Skin epidermis (tissue), 12 donors: ENCODE measurements at regions not wholly inside any gene's neighbourhood (a gene's known extent, or its start where the extent isn't known, plus 50 kb on each side); places are given as distances from the start of the nearest gene placed in this dataset.
"Not testable (repeated sequence)": the region's sequence is repeated elsewhere in the genome, so short reads cannot be mapped to it uniquely, and the experiment has no call there.

Experiments used
- H3K27ac ChIP-seq, 21 experiments: fragments of 200-600 bp; sonication (generic) in 11 of 21; one replicate each; pipeline ENCODE4 v1.5.0; 2020; ENCODE audit warnings: mild to moderate bottlenecking in 3 of 21, inconsistent platforms in 2 of 21, moderate library complexity in 2 of 21
- H3K4me3 ChIP-seq, 7 experiments: fragments of 200-600 bp; sonication (generic) in 2 of 7; one replicate each; pipeline ENCODE4 v1.5.0; 2020; ENCODE audit warnings: inconsistent platforms in 2 of 7, mild to moderate bottlenecking in 2 of 7, moderate library complexity in 1 of 7

DNA sequence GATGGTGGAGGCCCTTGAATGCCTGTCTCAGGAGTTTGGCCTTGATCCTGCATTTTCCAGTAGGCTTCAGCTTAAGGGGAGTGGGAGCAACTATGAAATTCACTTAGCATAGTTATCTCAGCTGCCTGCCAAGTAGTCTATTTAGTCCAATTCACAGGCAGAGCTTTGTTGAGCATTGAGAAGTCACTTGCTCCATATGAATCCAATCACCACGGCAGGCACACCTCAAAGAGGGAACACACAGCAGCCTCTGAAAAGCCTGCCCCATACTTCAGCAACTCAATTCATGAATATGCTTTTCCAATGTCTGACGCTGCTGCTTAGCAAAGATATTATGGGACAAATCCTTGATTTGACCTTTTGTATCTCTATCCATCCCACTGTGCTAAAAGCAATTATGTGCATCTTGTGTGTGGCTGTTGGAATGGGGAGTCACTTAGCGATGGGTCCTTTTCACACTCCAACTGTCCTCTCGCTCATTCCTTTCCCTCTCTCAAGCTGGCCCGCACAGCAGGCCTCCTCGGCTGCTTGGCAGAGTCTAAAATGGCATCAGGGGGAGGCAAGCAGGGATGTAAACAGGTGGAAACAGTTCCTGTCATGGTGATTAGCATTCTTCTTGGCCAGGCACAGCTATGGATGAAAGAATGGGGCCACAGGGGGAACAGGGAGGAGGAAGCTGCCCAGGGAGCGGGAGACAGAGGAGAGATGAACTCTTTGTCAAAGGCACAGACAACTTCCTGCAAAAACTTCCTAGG lies 56.0 kb upstream of the LRPPRC start:
- no peak overlapping the region for H3K27ac ChIP-seq
- no peak overlapping the region for H3K4me3 ChIP-seq

DNA sequence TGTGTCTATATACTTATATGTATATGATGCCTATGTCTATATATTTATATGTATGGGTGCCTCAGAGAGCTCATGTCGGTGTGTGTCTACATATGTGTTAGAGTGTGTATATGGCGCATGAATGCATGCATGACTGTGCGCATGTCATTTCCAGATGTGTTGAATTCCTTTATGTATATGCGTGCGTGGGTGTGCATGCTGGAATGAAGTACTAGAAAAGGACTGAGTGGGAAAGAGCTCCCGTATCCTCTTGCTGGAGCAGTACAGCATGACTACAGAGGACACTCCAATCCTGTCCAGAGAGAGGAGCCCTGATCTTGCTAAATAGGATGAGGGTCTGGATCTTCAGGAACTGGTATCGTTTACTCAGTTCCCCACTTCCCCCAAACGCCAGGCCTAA lies 56.8 kb upstream of the LRPPRC start:
- H3K27ac ChIP-seq, result no peak overlapping the region
- H3K4me3 ChIP-seq, result no peak overlapping the region

DNA sequence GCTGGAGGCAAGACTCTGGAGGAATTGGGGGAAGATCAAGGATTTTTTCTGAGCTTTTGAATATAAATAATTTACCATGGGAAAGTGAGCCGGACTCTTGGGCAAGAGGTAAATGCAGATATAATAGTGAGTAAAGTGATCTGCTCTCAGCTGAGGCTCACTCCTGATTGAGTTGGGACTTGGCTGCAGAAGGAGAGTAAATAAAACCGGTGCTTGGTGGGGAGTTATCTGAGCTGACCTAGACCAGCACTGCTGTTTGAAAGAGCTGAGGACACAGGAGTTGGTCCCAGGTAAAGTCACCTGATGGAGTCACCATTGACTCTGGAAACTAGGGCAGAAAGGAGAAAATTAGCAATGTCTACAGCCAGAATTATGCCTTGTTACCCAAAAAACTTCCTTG lies 57.3 kb upstream of the LRPPRC start:
- Histone ChIP-seq H3K27ac (no peak overlapping the region), H3K4me3 (no peak overlapping the region)

DNA sequence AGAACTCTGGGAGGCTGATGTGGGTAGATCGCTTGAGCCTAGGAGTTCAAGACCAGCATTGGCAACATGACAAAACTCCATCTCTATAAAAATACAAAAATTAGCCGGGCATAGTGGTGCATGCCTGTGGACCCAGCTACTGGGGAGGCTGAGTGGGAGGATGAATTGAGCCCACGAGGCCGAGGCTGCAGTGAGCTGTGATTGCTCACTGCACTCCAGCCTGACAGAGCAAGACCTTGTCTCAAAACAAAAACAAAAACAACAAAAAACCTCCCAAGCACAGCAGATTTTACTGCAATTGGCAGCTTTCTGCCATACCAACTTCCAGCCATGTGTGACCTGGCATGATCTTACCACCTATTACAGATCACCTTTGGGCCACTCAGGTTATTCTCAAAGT lies 57.7 kb upstream of the LRPPRC start:
- H3K27ac ChIP-seq, result no peak overlapping the region
- H3K4me3 ChIP-seq, result no peak overlapping the region

DNA sequence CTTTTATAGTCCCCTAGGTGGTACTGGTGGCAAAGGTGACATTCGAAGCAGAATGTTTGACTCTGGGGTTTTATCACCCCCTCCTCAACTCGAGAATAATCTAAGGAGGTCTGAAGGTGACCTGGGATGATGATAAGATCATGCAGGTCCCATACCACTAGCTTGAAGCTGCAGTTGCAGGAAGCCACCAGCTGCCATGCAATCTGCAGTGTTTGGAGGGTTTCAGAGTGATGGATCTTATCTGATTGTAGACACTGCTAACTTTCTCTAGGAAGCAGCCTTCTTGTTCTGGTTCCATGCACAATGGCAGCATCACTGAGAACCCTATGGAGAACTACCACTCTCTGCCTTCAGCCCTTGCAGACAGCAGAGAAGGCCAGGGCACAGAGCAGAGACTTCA lies 59.4 kb upstream of the LRPPRC start:
- no peak overlapping the region for H3K27ac ChIP-seq
- H3K4me3 ChIP-seq, result no peak overlapping the region

DNA sequence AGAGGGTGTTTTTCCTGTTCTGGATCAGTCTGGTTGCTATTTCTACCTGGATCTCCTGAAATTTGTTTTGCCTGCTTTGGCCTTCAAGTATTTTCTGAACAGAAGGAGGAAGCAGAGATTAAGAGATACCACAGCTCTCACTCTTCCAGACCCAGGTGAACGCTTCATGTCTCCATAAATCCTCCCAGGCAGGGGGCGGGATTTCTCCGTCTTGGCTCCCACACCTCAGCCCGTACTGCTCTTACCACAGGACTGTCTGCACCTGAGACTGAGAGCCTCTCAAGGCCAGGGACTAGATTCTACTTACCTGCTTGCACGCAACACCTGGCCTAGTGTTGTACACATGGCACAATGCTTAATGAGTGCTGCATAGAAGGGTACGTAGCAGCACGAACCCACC lies 59.9 kb upstream of the LRPPRC start:
- Histone ChIP-seq H3K4me3 (no peak overlapping the region), H3K27ac (no peak overlapping the region)

DNA sequence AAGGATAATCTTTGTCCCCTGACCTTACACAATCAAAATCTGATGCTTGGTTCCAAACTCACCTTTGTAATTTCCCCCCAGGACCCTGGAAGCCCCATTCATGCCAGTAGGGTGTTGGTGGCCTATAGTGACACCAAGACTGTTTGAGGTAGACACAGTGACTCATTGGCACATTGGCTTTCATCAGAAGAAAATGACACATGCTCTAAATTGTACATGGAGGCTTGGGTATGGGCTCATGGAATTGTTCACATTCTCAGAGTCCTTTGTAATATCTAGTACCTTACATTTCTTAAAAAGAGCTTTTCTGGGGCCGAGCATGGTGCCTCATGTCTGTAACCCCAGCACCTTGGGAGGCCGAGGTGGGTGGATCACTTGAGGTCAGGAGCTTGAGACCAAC lies 61.2 kb upstream of the LRPPRC start:
- no peak overlapping the region for H3K27ac ChIP-seq

DNA sequence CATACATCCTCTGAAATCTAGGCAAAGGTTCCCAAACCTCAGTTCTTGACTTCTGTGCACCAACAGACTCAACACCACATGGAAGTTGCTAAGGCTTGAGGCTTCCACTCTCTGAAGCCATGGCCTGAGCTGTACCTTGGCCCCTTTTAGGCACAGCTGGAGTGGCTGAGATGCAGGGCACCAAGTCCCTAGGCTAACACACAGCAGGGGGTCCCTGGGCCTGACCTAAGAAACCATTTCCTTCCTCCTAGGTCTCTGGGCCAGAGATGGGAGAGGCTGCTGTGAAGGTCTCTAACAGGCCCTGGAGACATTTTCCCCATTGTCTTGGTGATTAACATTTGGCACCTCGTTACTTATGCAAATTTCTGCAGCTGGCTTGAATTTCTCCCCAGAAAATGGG lies 64.5 kb upstream of the LRPPRC start:
- H3K27ac ChIP-seq, H3K4me3 ChIP-seq: not testable (repeated sequence)

More for the DNA sequence above, 61.2 kb upstream of the LRPPRC start:
- H3K4me3 ChIP-seq, result no peak overlapping the region

DNA sequence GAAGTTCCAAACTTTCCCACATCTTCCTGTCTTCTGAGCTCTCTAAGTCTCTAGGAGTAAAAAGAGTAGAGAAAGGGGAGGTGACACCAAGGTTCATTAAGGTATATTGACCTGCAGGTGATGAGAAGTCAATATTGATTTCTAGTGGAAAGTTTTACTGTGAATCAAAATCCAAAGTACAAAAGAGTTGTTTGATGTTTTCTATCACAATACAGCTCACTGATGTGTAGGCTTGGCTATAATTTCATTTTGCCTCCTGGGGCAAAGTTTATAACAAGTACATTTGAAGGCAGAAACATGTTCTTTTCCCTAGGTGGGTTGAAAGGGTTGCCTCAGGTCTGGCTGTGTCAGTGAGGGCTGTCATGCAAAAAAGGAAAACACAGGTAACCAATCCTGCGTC lies 65.2 kb upstream of the LRPPRC start:
- no peak overlapping the region for H3K27ac ChIP-seq
- H3K4me3 ChIP-seq, result no peak overlapping the region

DNA sequence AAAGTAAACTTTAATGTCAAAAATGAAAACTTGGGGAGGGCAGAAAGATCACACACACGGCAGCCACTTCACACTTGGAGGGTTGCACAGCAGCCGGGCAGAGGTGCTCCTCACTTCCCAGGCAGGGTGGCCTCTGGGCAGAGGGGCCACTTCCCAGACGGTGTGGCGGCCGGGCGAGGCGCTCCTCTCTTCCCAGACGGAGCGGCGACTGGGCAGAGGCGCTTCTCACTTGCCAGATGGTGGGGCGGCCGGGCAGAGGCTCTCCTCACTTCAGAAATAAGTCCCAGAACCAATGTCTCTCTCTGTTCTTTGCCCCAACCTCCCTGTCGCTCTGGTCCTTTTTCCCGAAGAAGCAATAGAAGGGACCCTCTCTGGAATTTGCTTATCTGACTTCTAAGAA lies 65.7 kb upstream of the LRPPRC start:
- no peak overlapping the region for H3K27ac ChIP-seq
- H3K4me3 ChIP-seq, result no peak overlapping the region

DNA sequence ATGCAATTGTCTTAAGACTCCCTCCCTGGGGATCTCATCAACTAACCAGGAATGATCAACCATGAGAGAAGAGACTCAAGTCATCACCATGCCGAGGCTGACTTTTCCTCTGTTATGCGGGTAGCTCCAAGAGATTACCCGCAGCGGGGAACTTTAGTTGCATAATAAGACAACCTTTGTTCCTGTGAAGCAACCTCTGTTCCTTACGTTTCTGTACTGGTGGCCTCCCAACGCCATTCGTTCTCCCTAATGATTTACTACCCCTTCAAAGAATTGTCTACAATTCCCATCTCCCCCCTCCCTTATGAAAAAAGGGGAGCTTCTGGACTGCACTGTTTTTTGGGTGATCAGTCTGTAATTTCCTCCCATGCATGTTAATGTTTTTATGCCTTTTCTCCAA lies 66.1 kb upstream of the LRPPRC start:
- H3K27ac ChIP-seq, result no peak overlapping the region
- no peak overlapping the region for H3K4me3 ChIP-seq

DNA sequence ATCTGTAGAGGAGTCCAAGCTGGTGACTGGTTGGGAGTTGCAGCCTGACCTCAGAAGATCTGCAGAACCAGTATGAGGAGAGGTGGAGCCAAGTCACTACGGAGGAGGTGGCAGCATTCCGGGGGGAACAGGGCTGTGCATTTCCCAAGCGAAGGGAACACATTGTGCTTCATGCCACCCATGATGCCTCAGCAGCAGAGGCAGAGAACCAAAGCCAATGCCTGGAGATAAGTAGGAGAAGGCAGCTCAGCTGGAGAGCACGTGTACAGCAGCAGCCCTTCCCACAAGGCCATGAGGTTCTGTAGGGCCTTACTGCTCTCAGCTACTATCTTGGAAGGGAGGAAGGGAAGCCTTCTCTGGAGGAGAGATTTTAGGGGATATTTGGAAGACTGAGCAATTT lies 67.2 kb upstream of the LRPPRC start:
- Histone ChIP-seq H3K4me3 (no peak overlapping the region), H3K27ac (no peak overlapping the region)

DNA sequence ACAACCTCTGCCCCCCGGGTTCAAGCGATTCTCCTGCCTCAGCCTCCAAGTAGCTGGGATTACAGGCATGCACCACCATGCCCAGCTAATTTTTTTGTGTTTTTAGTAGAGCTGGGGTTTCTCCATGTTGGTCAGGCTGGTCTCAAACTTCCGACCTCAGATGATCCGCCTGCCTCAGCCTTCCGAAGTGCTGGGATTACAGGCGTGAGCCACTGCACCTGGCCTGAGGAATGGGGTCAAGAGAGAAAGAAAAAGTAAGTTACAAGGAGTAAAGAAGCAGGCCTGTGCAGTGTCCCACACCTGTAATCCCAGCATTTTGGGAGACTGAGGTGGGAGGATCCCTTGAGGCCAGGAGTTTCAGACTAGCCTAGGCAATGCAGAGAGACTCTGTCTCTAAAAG lies 68.5 kb upstream of the LRPPRC start:
- H3K4me3 ChIP-seq, H3K27ac ChIP-seq: not testable (repeated sequence)

DNA sequence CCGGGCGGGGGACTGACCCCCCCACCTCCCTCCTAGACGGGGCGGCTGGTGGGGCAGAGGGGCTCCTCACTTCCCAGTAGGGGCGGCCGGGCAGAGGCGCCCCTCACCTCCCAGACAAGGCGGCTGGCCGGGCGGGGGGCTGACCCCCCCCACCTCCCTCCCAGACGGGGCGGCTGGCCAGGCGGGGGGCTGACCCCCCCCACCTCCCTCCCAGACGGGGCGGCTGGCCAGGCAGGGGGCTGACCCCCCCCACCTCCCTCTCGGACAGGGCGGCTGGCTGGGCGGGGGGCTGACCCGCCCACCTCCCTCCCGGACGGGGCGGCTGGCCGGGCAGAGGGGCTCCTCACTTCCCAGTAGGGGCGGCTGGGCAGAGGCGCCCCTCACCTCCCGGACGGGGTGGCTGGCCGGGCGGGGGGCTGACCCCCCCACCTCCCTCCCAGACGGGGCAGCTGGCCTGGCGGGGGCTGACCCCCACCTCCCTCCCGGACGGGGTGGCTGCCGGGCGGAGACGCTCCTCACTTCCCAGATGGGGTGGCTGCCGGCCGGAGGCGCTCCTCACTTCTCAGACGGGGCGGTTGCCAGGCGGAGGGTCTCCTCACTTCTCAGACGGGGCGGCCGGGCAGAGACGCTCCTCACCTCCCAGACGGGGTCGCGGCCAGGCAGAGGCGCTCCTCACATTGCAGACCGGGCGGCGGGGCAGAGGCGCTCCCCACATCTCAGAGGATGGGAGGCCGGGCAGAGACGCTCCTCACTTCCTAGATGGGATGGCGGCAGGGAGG lies 71.4 kb upstream of the LRPPRC start:
- H3K27ac ChIP-seq, H3K4me3 ChIP-seq: not testable (repeated sequence)

DNA sequence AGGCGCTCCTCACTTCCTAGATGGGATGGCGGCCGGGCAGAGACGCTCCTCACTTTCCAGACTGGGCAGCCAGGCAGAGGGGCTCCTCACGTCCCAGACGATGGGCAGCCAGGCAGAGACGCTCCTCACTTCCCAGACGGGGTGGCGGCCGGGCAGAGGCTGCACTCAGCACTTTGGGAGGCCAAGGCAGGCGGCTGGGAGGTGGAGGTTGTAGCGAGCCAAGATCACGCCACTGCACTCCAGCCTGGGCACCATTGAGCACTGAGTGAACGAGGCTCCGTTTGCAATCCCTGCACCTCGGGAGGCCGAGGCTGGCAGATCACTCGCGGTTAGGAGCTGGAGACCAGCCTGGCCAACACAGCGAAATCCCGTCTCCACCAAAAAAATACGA lies 72.0 kb upstream of the LRPPRC start:
- not testable (repeated sequence) for H3K27ac ChIP-seq, H3K4me3 ChIP-seq

DNA sequence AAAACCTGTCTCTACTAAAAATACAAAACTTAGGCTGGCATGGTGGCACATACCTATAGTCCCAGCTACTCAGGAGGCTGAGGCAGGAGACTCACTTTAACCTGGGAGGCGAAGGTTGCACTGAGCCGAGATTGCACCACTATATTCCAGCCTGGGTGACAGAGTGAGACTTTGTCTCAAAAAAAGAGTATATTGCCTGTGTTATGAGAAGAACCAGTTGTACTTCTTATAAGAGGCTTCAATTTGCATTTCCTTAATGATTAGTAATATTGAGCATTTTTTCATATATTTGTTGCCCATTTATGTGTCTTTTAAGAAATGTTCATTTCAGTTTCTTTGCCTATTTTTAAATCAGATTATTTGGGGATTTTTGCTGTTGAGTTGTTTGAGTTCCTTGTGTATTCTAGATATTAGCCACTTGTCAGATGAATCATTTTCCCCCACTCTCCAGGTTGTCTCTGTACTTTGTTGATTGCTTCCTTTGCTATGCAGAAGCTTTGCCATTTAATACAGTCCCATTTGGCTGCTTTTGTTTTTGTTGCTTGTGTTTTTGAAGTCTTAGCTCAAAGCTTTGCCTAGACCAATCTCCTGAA lies 75.8 kb upstream of the LRPPRC start:
- H3K27ac ChIP-seq, result no peak overlapping the region
- H3K4me3 ChIP-seq, result no peak overlapping the region

DNA sequence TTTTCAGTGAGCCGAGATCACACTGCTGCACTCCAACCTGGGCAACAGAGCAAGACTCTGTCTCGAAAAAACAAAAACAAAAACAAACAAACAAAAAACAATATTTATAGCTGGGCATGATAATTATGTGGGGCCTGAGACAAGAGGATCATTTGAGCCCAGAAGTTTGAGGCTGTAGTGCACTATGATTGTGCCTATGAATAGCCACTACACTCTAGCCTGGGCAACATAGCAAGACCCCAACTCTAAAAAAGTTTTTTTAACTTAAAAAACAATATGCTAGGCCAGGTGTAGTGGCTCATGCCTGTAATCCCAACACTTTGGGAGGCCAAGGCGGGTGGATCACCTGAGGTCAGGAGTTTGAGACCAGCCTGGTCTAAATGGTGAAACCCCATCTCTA lies 77.9 kb upstream of the LRPPRC start:
- not testable (repeated sequence) for H3K27ac ChIP-seq, H3K4me3 ChIP-seq

DNA sequence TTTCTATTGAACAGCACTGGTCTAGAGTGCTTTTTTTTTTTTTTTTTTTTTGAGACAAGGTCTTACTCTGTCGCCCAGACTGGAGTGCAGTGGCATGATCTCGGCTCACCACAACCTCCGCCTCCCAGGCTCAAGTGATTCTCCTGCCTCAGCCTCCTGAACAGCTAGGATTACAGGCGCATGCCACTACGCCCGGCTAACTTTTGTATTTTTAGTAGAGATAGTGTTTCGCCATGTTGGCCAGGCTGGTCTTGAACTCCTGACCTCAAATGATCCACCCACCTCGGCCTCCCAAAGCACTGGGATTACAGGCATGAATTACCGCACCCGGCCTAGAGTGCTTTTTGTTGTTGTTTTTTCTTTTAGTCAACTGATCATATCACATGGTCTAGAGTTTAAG lies 79.0 kb upstream of the LRPPRC start:
- H3K27ac ChIP-seq, H3K4me3 ChIP-seq: not testable (repeated sequence)

DNA sequence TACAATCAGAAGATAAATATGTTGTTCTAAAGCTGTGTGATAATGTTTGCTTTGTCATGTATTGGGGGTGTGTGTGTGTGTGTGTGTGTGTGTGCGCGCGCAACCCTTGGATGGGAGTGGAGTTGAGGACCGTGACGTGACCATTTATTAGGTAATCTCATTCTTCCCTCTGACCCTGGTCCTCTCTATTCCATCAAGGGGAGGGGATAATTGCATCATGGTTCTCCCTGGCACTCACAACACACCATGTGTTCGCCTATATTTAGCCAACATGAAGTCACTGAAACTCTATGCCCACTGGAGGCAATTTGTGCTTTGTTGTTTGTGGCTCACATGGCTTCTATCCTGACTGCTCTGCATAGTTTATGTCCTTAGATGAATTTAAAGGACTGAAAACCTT lies 79.8 kb upstream of the LRPPRC start:
- no peak overlapping the region for H3K27ac ChIP-seq
- no peak overlapping the region for H3K4me3 ChIP-seq

DNA sequence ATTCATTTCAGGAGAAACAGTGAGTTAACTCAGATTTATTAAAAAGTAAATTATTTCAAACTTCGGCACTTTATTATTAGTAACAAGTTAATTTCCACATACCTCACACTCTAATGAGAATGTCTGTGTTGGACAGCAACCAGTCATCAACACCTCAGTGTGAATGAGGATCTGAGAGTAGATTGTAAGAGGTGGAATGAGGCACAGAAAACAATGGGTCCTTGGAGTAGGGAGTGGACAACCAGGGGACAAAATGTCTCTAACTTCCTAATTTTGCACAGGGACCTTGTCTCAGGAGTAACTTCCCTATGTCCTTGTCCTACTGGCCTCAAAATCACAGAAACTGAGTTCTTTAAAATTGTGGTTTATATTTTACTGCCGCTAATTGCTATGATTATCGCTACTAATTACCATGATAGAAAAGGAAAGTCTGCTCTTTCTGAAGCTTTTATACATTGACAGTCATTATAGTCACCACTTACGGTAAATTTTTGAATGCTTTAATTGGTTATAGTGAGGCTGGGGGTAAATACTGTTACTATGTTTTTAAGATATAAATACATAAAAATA lies 82.2 kb upstream of the LRPPRC start:
- Histone ChIP-seq H3K27ac (no peak overlapping the region), H3K4me3 (no peak overlapping the region)

DNA sequence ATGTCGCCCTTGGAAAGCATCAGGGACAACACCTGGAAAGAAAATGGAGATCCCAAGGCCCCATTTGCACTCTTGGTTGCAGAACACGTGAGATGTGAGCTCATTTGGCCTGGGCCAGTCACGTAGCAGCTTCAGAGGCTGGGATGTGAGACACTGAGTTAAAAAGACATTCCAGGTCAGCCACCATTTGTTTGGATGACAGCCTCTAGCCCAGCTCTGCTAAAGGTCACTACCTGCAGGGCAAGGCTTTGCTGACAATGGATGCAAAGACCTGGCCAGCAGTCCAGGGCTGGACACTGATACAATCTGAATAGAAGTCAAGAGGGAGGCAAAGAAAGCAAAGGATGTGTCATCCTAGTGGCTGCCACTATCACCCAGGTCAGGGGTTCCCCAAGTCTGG lies 83.9 kb upstream of the LRPPRC start:
- Histone ChIP-seq H3K27ac (no peak overlapping the region), H3K4me3 (no peak overlapping the region)
